Right kidney (tissue), 1 donor: ENCODE measurements at regions not wholly inside any gene's neighbourhood (a gene's known extent, or its start where the extent isn't known, plus 50 kb on each side); places are given as distances from the start of the nearest gene placed in this dataset.

Experiments used
- DNase-seq: peaks from one replicate; pipeline ENCODE4 v3.0.0-alpha.2; 2016

DNA sequence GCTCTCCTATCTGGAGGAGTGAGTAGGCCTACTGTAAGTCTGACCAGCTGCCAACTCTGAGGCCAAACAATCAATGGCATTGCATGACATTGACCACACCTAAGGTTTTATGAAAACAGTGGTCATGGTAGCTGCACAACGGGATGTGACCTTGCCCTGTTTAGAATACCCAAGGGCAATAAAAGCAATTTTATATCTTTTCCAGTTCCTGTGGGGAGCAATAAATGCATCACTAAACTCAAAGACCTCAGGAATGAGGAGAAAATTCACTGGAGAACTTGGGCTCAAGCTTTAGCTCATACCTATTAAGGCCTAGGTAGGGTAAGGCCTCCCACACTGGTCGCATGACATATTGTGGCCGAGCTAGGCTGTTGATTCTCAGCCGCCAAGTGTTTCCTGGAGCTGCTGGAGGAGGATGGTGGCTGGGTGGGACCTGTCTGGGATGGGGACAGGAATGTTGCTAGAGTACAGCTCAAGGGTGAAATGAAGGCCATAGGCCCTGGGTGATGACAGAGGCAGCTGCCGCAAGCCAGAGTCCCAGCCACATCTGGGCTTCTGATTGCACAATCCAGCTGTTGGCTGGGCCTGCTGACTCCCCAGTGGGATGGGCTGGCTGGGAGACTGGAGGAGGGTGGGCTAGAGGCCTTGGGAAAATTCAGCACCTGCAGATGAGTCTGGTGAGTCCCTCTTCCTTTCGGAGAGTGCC is 313.7 kb downstream of the CYP26B1 start:
- DNase-seq, result no peak

- DNase-seq, result no peak
These were observed 314.4 kb downstream of the CYP26B1 start for GRCh38 chr2:71833272-71833671.

- DNase-seq, result no peak
These were observed 314.8 kb downstream of the CYP26B1 start for GRCh38 chr2:71832844-71833243.

GRCh38 chr2:71832388-71832787 is 315.3 kb downstream of the CYP26B1 start:
- no peak for DNase-seq

- no peak for DNase-seq
These were observed 316.5 kb downstream of the CYP26B1 start for GRCh38 chr2:71831193-71831577.

- no peak for DNase-seq
These were observed 317.0 kb downstream of the CYP26B1 start for GRCh38 chr2:71830497-71831192.

DNA sequence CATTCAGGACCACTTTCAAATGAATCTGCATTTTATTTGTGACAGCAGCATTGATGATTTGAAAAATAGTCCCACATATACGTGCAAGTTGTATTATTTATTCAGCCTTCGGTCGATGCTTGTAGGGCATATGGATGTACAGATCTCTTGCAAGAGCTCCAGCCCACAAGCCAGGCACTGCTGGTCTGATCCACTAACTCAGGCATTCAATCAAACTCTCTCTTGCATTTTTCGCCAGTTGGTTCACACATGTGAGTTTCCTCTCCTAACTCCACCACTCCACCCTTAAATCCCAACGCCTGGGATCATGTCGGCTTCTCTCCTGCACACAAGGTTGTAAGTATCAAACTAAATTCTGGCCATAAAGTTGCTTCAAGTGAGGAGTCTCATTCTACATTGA is 318.7 kb downstream of the CYP26B1 start:
- no peak for DNase-seq

DNA sequence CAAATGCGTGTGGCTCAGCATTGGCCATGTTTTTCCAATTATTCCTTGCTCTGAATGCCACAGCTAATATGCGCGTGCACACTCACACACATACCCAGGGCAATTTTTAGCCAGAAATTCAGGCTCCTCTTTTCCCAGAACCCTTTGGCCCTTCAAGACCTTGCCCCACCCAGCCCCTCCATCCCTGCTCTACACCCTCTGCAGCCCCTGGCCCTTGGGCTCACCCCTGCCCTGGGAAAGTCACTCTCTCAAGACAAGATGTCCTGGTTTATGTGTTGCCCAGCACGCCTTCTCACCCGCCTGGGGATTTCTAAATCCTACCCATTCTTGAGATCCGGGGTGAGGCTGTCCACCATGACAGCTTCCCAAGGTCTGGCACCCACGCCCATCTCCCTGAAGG is 319.7 kb downstream of the CYP26B1 start:
- DNase-seq, result no peak

GRCh38 chr2:71827524-71827901 is 320.1 kb downstream of the CYP26B1 start:
- no peak for DNase-seq

GRCh38 chr2:71826826-71827523 is 320.7 kb downstream of the CYP26B1 start:
- no peak for DNase-seq

DNA sequence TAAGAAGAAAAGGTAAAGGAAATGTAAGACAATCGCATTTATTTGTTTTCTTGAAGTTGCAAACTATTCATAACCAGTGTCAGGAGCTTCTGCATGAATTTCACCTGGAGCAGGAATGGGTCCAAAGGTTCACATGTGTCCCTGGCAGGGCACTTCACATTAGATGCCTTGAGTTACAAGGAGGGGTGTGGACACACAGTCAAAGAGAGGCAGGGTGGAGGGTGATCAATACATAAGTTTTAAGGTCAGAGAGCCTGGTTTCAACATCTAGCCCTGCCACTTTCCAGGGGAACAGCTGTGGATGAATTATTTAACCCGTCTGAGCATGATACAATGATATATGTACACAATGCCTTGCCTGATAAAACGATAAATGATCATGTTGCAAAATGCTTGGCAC is 321.4 kb downstream of the CYP26B1 start:
- DNase-seq, result no peak

DNA sequence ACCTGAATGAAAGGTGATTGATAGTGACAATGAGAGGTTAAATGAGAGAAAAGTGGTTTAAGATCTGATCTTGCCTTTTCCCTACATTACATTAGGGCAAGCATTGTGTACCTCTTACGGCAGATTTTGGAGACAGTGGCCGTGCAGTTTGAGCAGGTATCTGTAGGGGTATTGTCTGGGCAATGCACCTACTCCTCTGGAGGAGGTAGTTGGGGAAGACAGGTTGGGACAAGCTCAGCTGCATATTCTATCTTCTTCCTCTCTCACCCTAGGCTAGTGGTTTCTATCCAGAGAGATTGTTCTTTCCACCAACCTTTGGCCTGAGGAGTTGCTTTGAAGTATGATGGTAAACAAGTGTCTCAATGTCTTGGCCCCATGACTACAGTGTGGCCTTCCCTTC is 323.2 kb downstream of the CYP26B1 start:
- DNase-seq, result no peak

DNA sequence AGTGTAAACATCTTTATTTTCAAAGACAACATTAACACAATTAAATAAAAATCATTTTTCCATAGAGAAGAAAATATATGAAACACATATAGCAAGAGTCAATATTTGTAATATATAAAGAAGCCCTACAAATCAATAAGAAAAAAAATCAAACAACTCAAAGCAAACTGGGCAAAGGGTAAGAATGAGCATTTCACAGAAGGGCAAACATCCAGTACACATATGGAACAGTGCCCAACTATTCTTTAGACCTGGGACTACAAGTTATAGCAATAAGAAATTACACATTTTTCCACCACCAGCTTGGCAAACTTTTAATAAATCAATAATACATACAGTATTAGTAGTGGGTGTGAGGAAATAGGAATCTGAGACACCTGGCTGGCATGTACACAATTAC is 324.1 kb downstream of the CYP26B1 start:
- no peak for DNase-seq

GRCh38 chr2:71822463-71822862 is 325.2 kb downstream of the CYP26B1 start:
- DNase-seq, result no peak

GRCh38 chr2:71821856-71822255 is 325.8 kb downstream of the CYP26B1 start:
- DNase-seq, result no peak

- DNase-seq, result no peak
These were observed 330.8 kb downstream of the CYP26B1 start for GRCh38 chr2:71816815-71817214.

DNA sequence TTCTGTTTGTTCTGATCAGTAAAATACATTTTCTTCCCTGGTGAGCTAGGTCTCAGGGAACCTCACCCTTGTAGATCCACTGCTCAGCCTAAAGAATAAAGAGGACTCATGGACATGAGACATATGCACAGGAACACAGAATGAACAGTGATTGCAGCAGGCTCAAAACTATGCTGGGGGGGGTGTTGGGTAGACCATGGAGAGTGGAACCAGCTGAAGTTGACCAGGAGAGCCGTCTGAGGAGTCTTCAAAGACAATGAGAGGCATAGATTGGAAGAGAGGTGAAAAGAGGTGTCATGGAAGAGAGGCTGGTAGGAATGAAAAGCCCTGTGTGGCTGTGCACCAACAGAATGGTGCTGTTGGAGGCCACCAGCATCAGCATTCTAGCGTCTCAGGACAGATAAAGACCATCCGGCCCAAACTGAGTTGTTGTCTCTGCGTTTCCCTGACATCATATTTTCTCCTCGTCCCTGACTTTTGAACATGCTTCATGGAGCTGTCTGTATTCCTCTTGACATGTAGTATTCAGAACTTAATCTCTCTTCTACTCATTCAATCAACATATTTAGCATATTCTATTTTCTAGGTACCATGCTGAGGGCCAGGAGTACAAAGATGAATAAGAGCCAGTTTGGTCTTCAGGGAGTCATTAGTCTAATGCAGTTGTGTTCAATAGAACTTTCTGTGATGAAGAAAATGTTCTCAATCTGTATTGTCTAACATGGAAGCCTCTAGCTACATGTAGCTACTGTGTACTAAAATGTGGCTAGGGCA is 331.8 kb downstream of the CYP26B1 start:
- DNase-seq, result no peak

DNA sequence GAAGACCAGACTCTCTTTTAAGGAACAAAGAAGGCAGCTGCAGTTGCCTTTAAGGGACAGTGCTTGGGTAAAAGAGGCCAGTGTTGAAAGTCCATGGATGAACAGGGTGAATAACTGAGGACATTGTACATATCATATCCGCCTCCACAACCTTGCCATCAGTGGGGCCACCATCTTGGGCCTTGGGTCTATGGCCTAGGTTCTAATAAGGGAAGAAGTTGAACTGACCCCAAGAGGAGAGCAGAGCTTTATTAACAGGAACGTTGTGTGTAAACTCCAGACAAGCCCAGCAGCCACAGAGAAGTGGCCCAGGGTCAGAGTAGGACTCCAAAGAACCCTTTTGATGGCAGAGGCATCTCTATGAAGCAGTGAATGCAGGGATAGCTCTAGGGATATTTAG is 332.8 kb downstream of the CYP26B1 start:
- DNase-seq, result no peak

DNA sequence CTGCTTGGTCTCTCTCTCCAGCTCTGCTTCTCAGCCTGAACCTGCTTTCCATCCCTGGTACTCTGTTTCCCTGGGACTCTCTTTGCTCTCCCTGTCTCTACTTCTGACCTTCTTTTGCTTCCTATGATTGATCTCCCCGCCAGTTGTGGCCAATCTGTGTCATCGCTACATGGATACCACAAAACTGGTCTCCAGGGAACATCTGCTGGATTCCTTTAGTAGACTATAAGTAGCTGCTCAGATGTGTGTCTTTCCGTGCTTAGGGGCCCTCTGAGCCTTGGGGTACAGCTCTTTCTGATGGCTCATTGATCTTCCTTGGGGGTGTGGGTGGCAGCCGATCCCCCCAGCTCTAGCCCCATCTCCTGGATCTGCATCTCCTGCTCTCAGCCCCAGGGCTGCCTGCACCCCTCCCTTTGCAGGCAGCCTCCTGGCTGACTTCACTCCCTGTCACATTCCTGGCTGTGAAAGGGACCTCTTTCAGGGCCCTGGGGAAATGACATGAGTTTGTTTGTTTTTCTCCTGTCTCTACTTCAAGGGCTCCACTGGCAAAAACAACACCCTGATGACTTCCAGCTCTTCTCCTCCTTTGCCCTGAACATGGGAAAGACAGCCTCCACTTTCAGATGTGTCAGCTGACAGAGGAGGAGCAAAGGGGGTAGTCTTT is 333.7 kb downstream of the CYP26B1 start:
- no peak for DNase-seq

- DNase-seq, result no peak
These were observed 334.3 kb downstream of the CYP26B1 start for GRCh38 chr2:71813315-71813714.

- DNase-seq, result no peak
These were observed 334.9 kb downstream of the CYP26B1 start for GRCh38 chr2:71812736-71813135.

DNA sequence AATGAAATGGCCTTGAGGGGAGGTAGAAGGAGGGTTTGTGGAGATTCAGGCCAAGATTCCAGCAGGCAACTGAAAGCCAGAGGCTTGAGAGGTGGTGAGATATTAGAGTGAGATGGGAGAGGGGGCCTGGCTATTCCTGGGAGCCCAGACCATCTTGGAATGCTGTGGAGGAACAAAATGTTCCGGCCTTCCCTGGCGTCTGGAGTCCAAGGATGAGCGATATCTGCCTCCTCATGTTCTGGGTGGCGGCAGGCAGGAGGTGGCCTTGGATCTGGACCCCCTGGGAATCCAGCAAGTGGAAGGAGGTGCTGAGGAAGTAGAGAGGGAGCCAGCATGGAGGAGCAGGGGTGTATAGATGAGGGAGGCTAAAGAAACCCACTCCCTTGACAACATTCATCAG is 335.9 kb downstream of the CYP26B1 start:
- DNase-seq, result no peak
